Mesendoderm (in vitro differentiated cells): ENCODE measurements at regions not wholly inside any gene's neighbourhood (a gene's known extent, or its start where the extent isn't known, plus 50 kb on each side); places are given as distances from the start of the nearest gene placed in this dataset.
A peak's percentile ranks its signal among the peaks of the same experiment; 100 is the strongest.
"Not testable (repeated sequence)": the region's sequence is repeated elsewhere in the genome, so short reads cannot be mapped to it uniquely, and the experiment has no call there.

Source experiments
- DNase-seq: peaks from one replicate; pipeline ENCODE4 v3.0.0; 2013
- H2AK5ac ChIP-seq: 2 replicates; pipeline ENCODE4 v1.6.1; 2013; ENCODE audit warnings: low read length, inconsistent platforms
- H2BK120ac ChIP-seq: 2 replicates; pipeline ENCODE4 v1.6.1; 2013; ENCODE audit warnings: low read depth, mild to moderate bottlenecking, low read length, moderate library complexity, mixed read lengths
- H2BK15ac ChIP-seq: replicated peaks from 2 replicates; pipeline ENCODE4 v1.6.1; 2013; ENCODE audit warnings: low read depth, mild to moderate bottlenecking, moderate library complexity
- H2BK5ac ChIP-seq: 2 replicates; pipeline ENCODE4 v1.6.1; 2013; ENCODE audit warnings: low read length, inconsistent platforms
- H3K18ac ChIP-seq: 2 replicates; pipeline ENCODE4 v1.6.1; 2013; ENCODE audit warnings: mild to moderate bottlenecking, low read length, mixed read lengths
- H3K23ac ChIP-seq: one replicate; pipeline ENCODE4 v1.6.1; 2013; ENCODE audit warnings: low read length
- H3K27ac ChIP-seq: 2 replicates; pipeline ENCODE4 v1.5.1; 2013; ENCODE audit warnings: low read depth, mild to moderate bottlenecking, inconsistent platforms, low read length, moderate library complexity
- H3K27me3 ChIP-seq: 2 replicates; pipeline ENCODE4 v1.6.1; 2013; ENCODE audit warnings: low read length, control low read depth, mild to moderate bottlenecking, inconsistent platforms; ENCODE audit not compliant: insufficient read depth, poor library complexity
- H3K36me3 ChIP-seq: 2 replicates; pipeline ENCODE4 v1.6.1; 2013; ENCODE audit warnings: low read length, inconsistent platforms; ENCODE audit not compliant: control insufficient read depth, insufficient read depth
- H3K4ac ChIP-seq: one replicate; pipeline ENCODE4 v1.6.1; 2013; ENCODE audit warnings: low read depth, mild to moderate bottlenecking, low read length, moderate library complexity
- H3K4me1 ChIP-seq: 2 replicates; pipeline ENCODE4 v1.6.1; 2013; ENCODE audit warnings: low read depth, low read length, inconsistent platforms; ENCODE audit not compliant: control insufficient read depth
- H3K4me2 ChIP-seq: 2 replicates; pipeline ENCODE4 v1.6.1; 2013; ENCODE audit warnings: low read length
- H3K4me3 ChIP-seq: 2 replicates; pipeline ENCODE4 v1.5.1; 2013; ENCODE audit warnings: mild to moderate bottlenecking, low read length
- H3K56ac ChIP-seq: one replicate; pipeline ENCODE4 v1.6.1; 2013; ENCODE audit warnings: low read length
- H3K79me1 ChIP-seq: 2 replicates; pipeline ENCODE4 v1.6.1; 2013; ENCODE audit warnings: low read length, inconsistent platforms
- H3K79me2 ChIP-seq: 2 replicates; pipeline ENCODE4 v1.6.1; 2013; ENCODE audit warnings: mild to moderate bottlenecking, low read length; ENCODE audit not compliant: control insufficient read depth, insufficient read depth
- H3K9ac ChIP-seq: 2 replicates; pipeline ENCODE4 v1.6.1; 2013; ENCODE audit warnings: low read length, inconsistent platforms
- H4K5ac ChIP-seq: one replicate; pipeline ENCODE4 v1.6.1; 2013; ENCODE audit warnings: low read length
- H4K8ac ChIP-seq: one replicate; pipeline ENCODE4 v1.6.1; 2013; ENCODE audit warnings: low read depth, mild to moderate bottlenecking, control low read depth, low read length, moderate library complexity
- WGBS: extraction: QIAGEN DNeasy Blood & Tissue Kit; methylation state at CpG from one replicate; pipeline ENCODE4 v1.1.7; 2013; ENCODE audit warnings: low lambda C conversion rate, missing lambda C conversion rate; ENCODE audit not compliant: insufficient coverage; ENCODE audit errors: extremely low coverage; 5-methylcytosine and 5-hydroxymethylcytosine counted together

DNA sequence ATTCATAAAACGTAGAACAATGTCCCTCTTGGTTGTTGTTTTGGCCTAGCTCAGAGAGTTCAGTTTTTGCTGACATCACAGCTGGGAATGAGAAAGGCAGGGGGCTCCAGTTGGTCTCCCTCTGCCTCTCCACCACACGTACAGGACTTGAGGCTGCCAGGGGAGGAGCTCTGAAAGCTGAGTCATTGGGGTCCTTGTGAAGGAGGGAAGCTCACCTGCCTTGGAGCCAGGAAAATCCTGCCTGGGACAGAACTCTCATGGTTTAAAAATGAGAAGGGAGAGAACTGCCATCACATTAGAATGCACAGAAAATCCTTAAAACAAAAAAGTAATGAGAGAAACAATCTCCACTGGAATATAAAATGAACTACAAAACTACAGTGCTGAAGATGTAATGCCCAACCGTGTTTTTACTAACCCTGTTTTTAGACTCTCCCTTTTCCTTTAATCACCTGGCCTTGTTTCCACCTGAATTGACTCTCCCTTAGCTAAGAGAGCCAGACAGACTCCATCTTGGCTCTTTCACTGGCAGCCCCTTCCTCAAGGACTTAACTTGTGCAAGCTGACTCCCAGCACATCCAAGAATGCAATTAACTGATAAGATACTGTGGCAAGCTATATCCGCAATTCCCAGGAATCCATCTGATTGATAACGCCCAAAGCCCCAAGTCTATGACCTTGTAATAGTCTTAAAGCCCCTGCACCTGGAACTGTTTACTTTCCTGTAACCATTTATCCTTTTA is 58.6 kb upstream of the TARP start:
- not testable (repeated sequence) for H3K4ac ChIP-seq, H3K18ac ChIP-seq, H3K4me2 ChIP-seq, H2BK15ac ChIP-seq, H2AK5ac ChIP-seq, H3K79me1 ChIP-seq, H2BK120ac ChIP-seq, H4K8ac ChIP-seq, H3K79me2 ChIP-seq, H3K4me3 ChIP-seq, H3K27me3 ChIP-seq, H3K4me1 ChIP-seq, H3K36me3 ChIP-seq, H3K23ac ChIP-seq, H4K5ac ChIP-seq, H3K27ac ChIP-seq
- H3K9ac ChIP-seq: peak overlapping the region; percentile 14
- WGBS: no CpG with 5 or more reads among the region's 5 CpGs
- peak overlapping the region; percentile 65 for H3K56ac ChIP-seq
- H2BK5ac ChIP-seq: peak overlapping the region; percentile 69
- peak; percentile 88 for DNase-seq

DNA sequence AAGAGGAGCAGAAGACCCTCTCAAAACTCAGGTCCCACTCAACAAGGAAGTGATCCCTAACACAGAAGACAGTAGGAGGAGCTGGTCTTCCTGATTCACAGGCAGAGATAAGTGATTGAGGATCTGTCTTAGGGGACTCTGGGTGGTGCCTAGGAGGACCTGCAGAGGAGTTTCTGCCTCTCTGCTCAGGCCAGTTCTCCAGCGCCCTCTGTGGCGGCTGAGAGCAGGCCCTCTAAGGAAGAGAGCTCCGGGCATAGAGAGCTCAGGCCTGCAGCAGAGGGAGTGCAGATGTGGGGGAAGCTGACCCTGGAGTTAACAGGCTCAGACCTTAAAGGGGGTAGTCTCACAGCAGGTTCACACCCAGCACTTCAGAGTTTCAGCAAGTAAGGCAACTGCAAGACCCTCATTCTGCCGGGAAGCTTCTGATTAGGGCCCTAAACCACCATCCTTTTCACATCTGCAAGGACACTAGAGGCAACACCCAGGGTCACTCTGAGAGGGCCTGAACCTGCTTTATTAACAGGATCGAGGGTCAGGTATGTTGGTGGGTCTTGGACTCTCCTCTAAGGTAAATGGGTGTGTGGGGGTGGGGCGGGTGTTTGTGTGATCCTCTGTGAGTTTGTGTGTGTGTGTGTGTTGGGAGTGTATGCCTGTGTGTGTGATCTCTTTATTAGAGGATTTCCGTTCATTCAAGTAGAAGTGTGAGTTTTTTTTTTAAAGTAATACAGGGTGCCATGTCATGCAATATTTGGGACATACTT is 57.6 kb upstream of the TARP start:
- no peak overlapping the region for H2BK120ac ChIP-seq
- DNase-seq: peak; percentile 97
- H2AK5ac ChIP-seq: no peak overlapping the region
- H3K4me1 ChIP-seq: peaks cover 14% of the 10 kb centered on the region
- no peaks in the 10 kb centered on the region for H3K36me3 ChIP-seq
- H3K4me2 ChIP-seq: peak overlapping the region; percentile 10
- H3K79me2 ChIP-seq: no peaks in the 10 kb centered on the region
- no peak overlapping the region for H3K4me3 ChIP-seq
- peak overlapping the region; percentile 55 for H3K9ac ChIP-seq
- peak overlapping the region; percentile 65 for H3K18ac ChIP-seq
- no peak overlapping the region for H4K5ac ChIP-seq
- no peak overlapping the region for H3K23ac ChIP-seq
- H2BK5ac ChIP-seq: peak overlapping the region; percentile 70
- no peaks in the 10 kb centered on the region for H3K79me1 ChIP-seq
- peak overlapping the region; percentile 78 for H3K56ac ChIP-seq
- H3K27ac ChIP-seq: peak overlapping the region; percentile 47
- peak overlapping the region; percentile 65 for H3K4ac ChIP-seq
- no CpG with 5 or more reads among the region's 7 CpGs for WGBS
- H2BK15ac ChIP-seq: no peak overlapping the region
- H4K8ac ChIP-seq: no peak overlapping the region
- no peaks in the 10 kb centered on the region for H3K27me3 ChIP-seq

DNA sequence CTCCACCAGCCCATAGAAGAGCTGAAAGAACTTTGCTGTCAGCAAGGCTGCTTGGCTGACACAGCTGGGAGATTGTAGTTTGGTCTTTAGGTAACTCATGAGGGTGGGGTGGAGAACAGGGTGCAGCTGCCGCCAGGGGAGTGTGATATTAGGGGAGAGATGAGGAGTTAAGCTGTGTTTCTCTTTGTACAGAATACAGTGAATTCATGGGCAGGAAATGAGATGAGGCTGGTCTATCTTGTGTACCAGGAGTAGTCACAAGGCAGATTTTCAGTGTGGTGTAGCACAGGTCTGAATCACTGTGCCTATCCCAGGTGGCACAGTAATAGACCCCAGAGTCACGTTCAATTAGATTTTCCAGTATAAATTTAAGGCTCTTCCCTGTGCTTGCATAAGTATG is 56.6 kb upstream of the TARP start:
- H3K4me1 ChIP-seq: peaks cover 14% of the 10 kb centered on the region
- H3K27ac ChIP-seq: no peak overlapping the region
- H3K36me3 ChIP-seq: no peaks in the 10 kb centered on the region
- H3K79me1 ChIP-seq: no peaks in the 10 kb centered on the region
- H3K18ac ChIP-seq: no peak overlapping the region
- DNase-seq: no peak
- no peaks in the 10 kb centered on the region for H3K79me2 ChIP-seq
- no peak overlapping the region for H2BK5ac ChIP-seq
- no peak overlapping the region for H2BK15ac ChIP-seq
- no peak overlapping the region for H3K4ac ChIP-seq
- no peak overlapping the region for H2BK120ac ChIP-seq
- no peaks in the 10 kb centered on the region for H3K27me3 ChIP-seq
- H3K9ac ChIP-seq: no peak overlapping the region
- H3K4me2 ChIP-seq: no peak overlapping the region
- WGBS: no CpG with 5 or more reads among the region's 2 CpGs
- no peak overlapping the region for H3K4me3 ChIP-seq
- no peak overlapping the region for H3K56ac ChIP-seq
- H4K8ac ChIP-seq: no peak overlapping the region
- no peak overlapping the region for H2AK5ac ChIP-seq
- no peak overlapping the region for H4K5ac ChIP-seq
- H3K23ac ChIP-seq: no peak overlapping the region

DNA sequence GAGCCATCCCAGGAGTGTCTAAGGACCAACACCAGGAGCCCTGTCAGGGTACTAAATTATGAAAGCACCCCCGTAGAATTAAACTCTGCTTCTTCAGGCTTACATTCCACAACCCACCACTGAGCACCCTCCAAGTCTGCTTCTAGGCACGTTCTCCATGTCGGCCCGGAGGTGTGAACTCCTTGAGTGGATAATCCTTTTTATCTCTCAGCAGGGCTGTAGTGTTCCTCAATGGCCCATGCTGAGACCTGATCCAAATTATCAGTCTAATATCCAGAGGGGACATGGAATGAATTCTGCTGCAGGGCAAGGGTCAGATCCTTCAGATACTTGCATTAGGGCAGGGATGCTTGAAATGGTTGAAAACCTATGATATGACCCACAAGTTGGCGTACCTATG is 55.9 kb upstream of the TARP start:
- Histone ChIP-seq H3K4me2 (no peak overlapping the region), H2AK5ac (peak overlapping the region; percentile 20), H4K8ac (no peak overlapping the region), H3K4ac (no peak overlapping the region), H3K56ac (no peak overlapping the region), H2BK15ac (no peak overlapping the region), H3K23ac (no peak overlapping the region), H3K79me1 (no peaks in the 10 kb centered on the region), H3K79me2 (no peaks in the 10 kb centered on the region), H2BK5ac (no peak overlapping the region), H3K36me3 (no peaks in the 10 kb centered on the region), H2BK120ac (no peak overlapping the region), H4K5ac (no peak overlapping the region), H3K4me1 (peaks cover 14% of the 10 kb centered on the region), H3K18ac (no peak overlapping the region), H3K9ac (no peak overlapping the region), H3K4me3 (no peak overlapping the region), H3K27ac (no peak overlapping the region), H3K27me3 (no peaks in the 10 kb centered on the region)
- WGBS: no CpG with 5 or more reads among the region's 5 CpGs
- DNase-seq: peak; percentile 79

DNA sequence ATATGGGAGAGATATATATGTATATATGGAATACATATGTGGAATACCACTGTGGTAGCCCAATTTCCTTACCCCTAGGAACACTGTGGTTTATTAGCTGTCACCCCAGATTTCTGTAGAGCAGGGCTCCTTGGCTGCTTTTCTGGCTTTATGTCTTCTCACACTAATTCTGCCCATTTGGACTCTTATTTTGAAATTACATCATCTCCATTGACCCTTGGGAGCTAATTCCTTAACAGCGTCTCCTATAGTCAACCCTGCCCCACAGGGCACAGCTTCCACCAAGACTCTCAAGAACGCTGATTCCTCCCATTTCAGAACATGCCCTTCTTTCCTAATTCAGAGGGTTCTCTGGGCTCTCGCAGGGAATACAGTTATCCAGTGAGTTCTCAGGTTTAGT is 55.4 kb upstream of the TARP start:
- Histone ChIP-seq H3K56ac (no peak overlapping the region), H2AK5ac (peak overlapping the region; percentile 20), H2BK5ac (no peak overlapping the region), H3K4me3 (no peak overlapping the region), H4K8ac (no peak overlapping the region), H3K27ac (no peak overlapping the region), H2BK15ac (no peak overlapping the region), H3K9ac (no peak overlapping the region), H2BK120ac (no peak overlapping the region), H3K27me3 (no peaks in the 10 kb centered on the region), H3K23ac (no peak overlapping the region), H3K4ac (no peak overlapping the region), H3K36me3 (no peaks in the 10 kb centered on the region), H3K4me2 (no peak overlapping the region), H3K79me2 (no peaks in the 10 kb centered on the region), H4K5ac (no peak overlapping the region), H3K79me1 (no peaks in the 10 kb centered on the region), H3K18ac (no peak overlapping the region), H3K4me1 (peaks cover 14% of the 10 kb centered on the region)
- no CpG with 5 or more reads among the region's 3 CpGs for WGBS
- no peak for DNase-seq
